ENCODE measurements at regions not wholly inside any gene's neighbourhood (a gene's known extent, or its start where the extent isn't known, plus 50 kb on each side); places are given as distances from the start of the nearest gene placed in this dataset.

DNA sequence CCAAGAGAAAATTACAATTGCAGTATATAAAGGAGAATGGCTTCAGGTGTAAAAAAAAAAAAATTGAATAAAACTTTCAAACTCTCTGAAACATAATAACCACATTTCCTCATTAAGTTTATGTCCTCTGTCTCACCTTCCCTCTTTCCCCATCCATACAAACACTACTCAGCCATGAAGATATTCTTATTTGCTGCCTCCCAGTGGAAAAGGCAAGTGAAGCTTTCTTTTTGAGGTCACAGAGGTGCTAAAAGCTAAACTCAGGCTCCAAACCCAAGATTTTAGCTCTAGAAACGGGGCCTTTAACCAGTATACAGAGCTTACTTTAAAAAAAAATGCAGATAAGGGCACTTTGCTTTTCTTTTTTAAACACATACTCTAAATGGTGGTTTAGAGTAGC lies 1568.5 kb downstream of the FAM181B start:
- TF ChIP-seq, protein P1, sequence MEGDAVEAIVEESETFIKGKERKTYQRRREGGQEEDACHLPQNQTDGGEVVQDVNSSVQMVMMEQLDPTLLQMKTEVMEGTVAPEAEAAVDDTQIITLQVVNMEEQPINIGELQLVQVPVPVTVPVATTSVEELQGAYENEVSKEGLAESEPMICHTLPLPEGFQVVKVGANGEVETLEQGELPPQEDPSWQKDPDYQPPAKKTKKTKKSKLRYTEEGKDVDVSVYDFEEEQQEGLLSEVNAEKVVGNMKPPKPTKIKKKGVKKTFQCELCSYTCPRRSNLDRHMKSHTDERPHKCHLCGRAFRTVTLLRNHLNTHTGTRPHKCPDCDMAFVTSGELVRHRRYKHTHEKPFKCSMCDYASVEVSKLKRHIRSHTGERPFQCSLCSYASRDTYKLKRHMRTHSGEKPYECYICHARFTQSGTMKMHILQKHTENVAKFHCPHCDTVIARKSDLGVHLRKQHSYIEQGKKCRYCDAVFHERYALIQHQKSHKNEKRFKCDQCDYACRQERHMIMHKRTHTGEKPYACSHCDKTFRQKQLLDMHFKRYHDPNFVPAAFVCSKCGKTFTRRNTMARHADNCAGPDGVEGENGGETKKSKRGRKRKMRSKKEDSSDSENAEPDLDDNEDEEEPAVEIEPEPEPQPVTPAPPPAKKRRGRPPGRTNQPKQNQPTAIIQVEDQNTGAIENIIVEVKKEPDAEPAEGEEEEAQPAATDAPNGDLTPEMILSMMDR (conservative IDR thresholded peaks at IDR 0.05; ENCODE audit: control insufficient read depth, insufficient read depth, low read depth, low read length): no peak
- no peak for DNase-seq (ENCODE audit: low read depth)
- H3K4me3 ChIP-seq (ENCODE audit: control insufficient read depth, low read depth, low read length): no peak overlapping the region

DNA sequence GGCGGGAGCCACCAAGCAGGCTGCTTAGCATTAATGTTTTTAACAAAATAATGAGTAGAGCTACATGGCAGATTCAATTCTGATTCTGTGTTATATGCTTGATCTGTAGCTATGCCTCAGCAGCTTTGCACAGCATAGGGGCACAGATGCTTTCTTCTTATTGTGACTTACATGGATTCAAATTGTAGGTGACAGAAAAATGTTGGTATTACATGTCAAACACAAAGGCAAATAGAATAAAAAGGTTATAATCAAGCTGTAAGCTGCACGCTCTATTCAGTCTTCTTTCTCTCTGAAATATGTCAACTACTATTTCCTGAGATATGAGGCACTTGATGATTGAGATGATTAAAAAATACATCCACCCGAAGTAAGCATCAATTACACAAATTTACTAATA lies 1573.8 kb downstream of the FAM181B start:
- TF ChIP-seq, protein P1 (conservative IDR thresholded peaks at IDR 0.05; ENCODE audit: control insufficient read depth, insufficient read depth, low read depth, low read length): no peak
- no peak for DNase-seq (ENCODE audit: low read depth)
- H3K4me3 ChIP-seq (ENCODE audit: control insufficient read depth, low read depth, low read length): no peak overlapping the region

DNA sequence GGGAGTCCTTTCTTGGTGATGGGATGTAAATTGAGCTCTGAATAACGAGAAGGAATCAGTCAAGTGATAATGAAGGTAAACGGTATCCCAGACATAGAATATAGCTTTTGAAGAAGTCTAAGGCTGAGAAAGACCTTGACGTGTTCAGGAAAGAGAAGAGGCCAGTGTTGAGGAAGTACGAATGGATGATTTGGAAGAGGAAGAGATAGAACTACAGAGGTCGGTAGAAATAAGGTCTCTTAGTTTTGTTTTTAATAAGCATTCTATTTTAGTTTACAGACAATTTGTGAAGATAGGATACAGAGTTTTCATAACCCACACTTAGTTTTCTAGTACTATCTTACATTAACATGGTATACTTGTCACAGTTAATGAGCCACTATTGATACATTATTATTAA lies 1598.1 kb downstream of the FAM181B start:
- TF ChIP-seq, protein P1 (conservative IDR thresholded peaks at IDR 0.05; ENCODE audit: control insufficient read depth, insufficient read depth, low read depth, low read length): no peak
- no peak overlapping the region for H3K4me3 ChIP-seq (ENCODE audit: control insufficient read depth, low read depth, low read length)
- DNase-seq (ENCODE audit: low read depth): no peak

DNA sequence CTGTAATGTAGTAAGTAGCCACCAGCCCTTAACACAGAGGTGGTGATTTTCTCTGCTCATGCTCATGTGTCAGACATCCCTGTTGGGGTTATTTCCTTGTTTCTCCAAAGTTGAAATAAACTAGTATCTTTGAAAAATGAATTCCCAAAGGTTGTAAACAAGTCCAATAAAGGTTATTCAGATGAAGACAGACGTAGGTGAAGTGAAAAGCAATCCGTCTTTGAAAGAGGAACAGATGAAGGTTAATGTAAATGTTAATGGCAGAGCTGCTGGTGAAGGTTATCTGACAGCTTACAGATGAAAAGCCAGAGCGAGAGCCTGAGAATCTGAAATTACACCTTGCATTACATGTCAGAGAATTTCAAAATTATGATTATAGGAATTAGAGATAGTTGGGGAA lies 1604.0 kb downstream of the FAM181B start:
- TF ChIP-seq, protein P1 (conservative IDR thresholded peaks at IDR 0.05; ENCODE audit: control insufficient read depth, insufficient read depth, low read depth, low read length): no peak
- H3K4me3 ChIP-seq (ENCODE audit: control insufficient read depth, low read depth, low read length): no peak overlapping the region
- no peak for DNase-seq (ENCODE audit: low read depth)

DNA sequence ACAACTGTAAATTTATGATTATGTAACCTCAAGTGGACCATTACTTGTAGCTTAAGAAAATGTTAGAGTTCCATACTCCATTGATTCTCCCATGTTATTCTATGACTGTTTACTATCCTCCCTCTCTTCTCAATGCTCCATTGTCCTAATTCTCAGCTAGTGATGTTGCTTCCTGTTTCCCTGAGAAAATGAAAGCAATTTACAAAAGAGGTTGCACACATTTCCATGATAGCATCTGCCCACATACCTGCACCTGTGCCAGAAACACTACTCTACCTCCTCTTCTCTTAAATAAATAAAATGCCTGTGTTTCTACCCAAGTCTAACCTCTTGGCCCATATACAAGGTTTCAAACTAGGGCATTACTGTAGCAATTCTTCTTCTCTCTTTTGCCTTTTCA lies 1620.9 kb downstream of the FAM181B start:
- TF ChIP-seq, protein P1 (conservative IDR thresholded peaks at IDR 0.05; ENCODE audit: control insufficient read depth, insufficient read depth, low read depth, low read length): no peak
- no peak overlapping the region for H3K4me3 ChIP-seq (ENCODE audit: control insufficient read depth, low read depth, low read length)
- DNase-seq (ENCODE audit: low read depth): no peak

DNA sequence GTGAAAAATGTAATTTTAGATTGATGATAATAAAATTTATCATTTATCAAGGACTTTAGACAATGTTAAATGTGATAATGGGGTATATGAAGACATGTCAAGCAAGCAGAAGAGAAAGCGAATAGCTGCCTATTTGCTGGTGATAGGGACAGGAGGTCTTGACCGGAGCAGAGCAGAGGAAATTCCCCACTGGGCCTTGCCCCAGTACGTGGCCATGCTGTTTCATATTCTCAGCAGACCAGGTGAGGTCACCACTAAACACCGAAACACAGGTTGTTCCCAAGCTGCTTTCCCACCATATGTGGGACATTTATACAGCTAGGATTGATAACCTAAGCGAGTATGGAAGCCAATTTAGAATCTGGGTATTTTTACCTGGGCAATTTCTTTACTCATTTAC lies 1629.6 kb downstream of the FAM181B start:
- TF ChIP-seq, protein P1 (conservative IDR thresholded peaks at IDR 0.05; ENCODE audit: control insufficient read depth, insufficient read depth, low read depth, low read length): no peak
- no peak overlapping the region for H3K4me3 ChIP-seq (ENCODE audit: control insufficient read depth, low read depth, low read length)
- DNase-seq (ENCODE audit: low read depth): no peak

DNA sequence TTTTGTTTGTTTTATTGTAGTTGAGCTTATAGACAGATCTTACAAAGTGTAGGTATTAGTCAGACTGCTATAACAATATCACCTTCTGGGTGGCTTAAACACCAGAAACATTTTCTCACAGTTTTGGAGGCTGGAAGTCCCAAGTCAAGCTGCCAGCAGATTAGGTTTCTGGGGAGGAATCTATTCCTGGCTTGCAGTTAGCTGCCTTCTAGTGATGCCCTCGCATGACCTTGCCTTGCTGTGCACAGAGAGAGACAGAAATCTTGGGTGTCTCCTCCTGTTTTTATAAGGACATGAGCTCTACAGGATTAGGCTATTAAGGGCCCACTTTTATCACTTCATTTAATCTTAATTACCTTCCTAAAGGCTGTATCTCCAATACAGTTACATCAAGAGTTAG lies 1635.2 kb downstream of the FAM181B start:
- no peak overlapping the region for H3K4me3 ChIP-seq (ENCODE audit: control insufficient read depth, low read depth, low read length)
- DNase-seq (ENCODE audit: low read depth): no peak
- TF ChIP-seq, protein P1 (conservative IDR thresholded peaks at IDR 0.05; ENCODE audit: control insufficient read depth, insufficient read depth, low read depth, low read length): no peak

All from fibroblast of mammary gland (primary cell).